ENCODE measurements at regions not wholly inside any gene's neighbourhood (a gene's known extent, or its start where the extent isn't known, plus 50 kb on each side); places are given as distances from the start of the nearest gene placed in this dataset.

GRCh38 chr5:61964201-61964600 lies 341.8 kb upstream of the KIF2A start:
- no peak for TF ChIP-seq CTCF (IDR thresholded peaks at IDR 0.05)

GRCh38 chr5:61965069-61965468 lies 340.9 kb upstream of the KIF2A start:
- no peak for TF ChIP-seq CTCF (IDR thresholded peaks at IDR 0.05)
- H3K9me3 ChIP-seq = no peaks in the 10 kb centered on the region
- no peaks in the 10 kb centered on the region for H3K4me1 ChIP-seq (ENCODE audit: control insufficient read depth in 1 of 2, insufficient read depth in 1 of 2, low read depth in 1 of 2, low read length in 1 of 2)
- H3K27me3 ChIP-seq = no peaks in the 10 kb centered on the region
- no peaks in the 10 kb centered on the region for H3K36me3 ChIP-seq
- H3K4me3 ChIP-seq (ENCODE audit: low read depth in 1 of 2, low read length in 1 of 2) = no peak overlapping the region
- H3K27ac ChIP-seq = no peak overlapping the region

More at GRCh38 chr5:61964201-61964600, 341.8 kb upstream of the KIF2A start:
- no peak overlapping the region for H3K27ac ChIP-seq
- no peaks in the 10 kb centered on the region for H3K36me3 ChIP-seq
- H3K4me1 ChIP-seq (ENCODE audit: control insufficient read depth in 1 of 2, insufficient read depth in 1 of 2, low read depth in 1 of 2, low read length in 1 of 2) = no peaks in the 10 kb centered on the region
- no peaks in the 10 kb centered on the region for H3K9me3 ChIP-seq
- H3K4me3 ChIP-seq (ENCODE audit: low read depth in 1 of 2, low read length in 1 of 2) = no peak overlapping the region
- no peaks in the 10 kb centered on the region for H3K27me3 ChIP-seq

GRCh38 chr5:61965490-61965889 lies 340.5 kb upstream of the KIF2A start:
- Histone ChIP-seq H3K27ac (no peak overlapping the region), H3K4me1 (ENCODE audit: control insufficient read depth in 1 of 2, insufficient read depth in 1 of 2, low read depth in 1 of 2, low read length in 1 of 2) (no peaks in the 10 kb centered on the region), H3K4me3 (ENCODE audit: low read depth in 1 of 2, low read length in 1 of 2) (no peak overlapping the region), H3K36me3 (no peaks in the 10 kb centered on the region), H3K9me3 (no peaks in the 10 kb centered on the region), H3K27me3 (no peaks in the 10 kb centered on the region)
- TF ChIP-seq CTCF (IDR thresholded peaks at IDR 0.05) = no peak

- Histone ChIP-seq H3K27me3 (no peaks in the 10 kb centered on the region), H3K4me3 (ENCODE audit: low read depth in 1 of 2, low read length in 1 of 2) (no peak overlapping the region), H3K9me3 (no peaks in the 10 kb centered on the region), H3K36me3 (no peaks in the 10 kb centered on the region), H3K4me1 (ENCODE audit: control insufficient read depth in 1 of 2, insufficient read depth in 1 of 2, low read depth in 1 of 2, low read length in 1 of 2) (no peaks in the 10 kb centered on the region), H3K27ac (no peak overlapping the region)
- no peak for TF ChIP-seq CTCF (IDR thresholded peaks at IDR 0.05)
These were observed 339.6 kb upstream of the KIF2A start for GRCh38 chr5:61966296-61966955.

- Histone ChIP-seq H3K4me1 (ENCODE audit: control insufficient read depth in 1 of 2, insufficient read depth in 1 of 2, low read depth in 1 of 2, low read length in 1 of 2) (no peaks in the 10 kb centered on the region), H3K4me3 (ENCODE audit: low read depth in 1 of 2, low read length in 1 of 2) (no peak overlapping the region), H3K27ac (no peak overlapping the region), H3K27me3 (no peaks in the 10 kb centered on the region), H3K36me3 (no peaks in the 10 kb centered on the region), H3K9me3 (no peaks in the 10 kb centered on the region)
- TF ChIP-seq CTCF (IDR thresholded peaks at IDR 0.05) = no peak
These were observed 339.0 kb upstream of the KIF2A start for GRCh38 chr5:61966997-61967396.

Data from neutrophil (primary cell).